SK-N-SH treated with all-trans-retinoic acid at 6 μM for 48 hours (cell line): ENCODE measurements at regions not wholly inside any gene's neighbourhood (a gene's known extent, or its start where the extent isn't known, plus 50 kb on each side); places are given as distances from the start of the nearest gene placed in this dataset.

Experiments
- ATAC-seq: fragments of 200-7000 bp; cut with Tn5 transposase; 3 replicates; pipeline ENCODE4 v1.9.1; 2020; ENCODE audit warnings: mild to moderate bottlenecking, moderate library complexity
- ARNTL ChIP-seq: fragments of 450-650 bp; formaldehyde crosslinking; IDR thresholded peaks from 2 replicates; pipeline ENCODE4 v1.5.0; 2020; ENCODE audit warnings: low read depth, mild to moderate bottlenecking, moderate library complexity, borderline replicate concordance
- BACH2 ChIP-seq: fragments of 250-450 bp; sonication (Bioruptor Pico); IDR thresholded peaks from 2 replicates; pipeline ENCODE4 v1.9.0; 2021; ENCODE audit warnings: mild to moderate bottlenecking, borderline replicate concordance
- CSDC2 ChIP-seq: fragments of 250-450 bp; sonication (Bioruptor Pico); IDR thresholded peaks from 2 replicates; pipeline ENCODE4 v1.5.0; 2020; ENCODE audit warnings: mild to moderate bottlenecking, moderate library complexity
- ESRRG ChIP-seq: fragments of 250-450 bp; sonication (Bioruptor Pico); IDR thresholded peaks from 2 replicates; pipeline ENCODE4 v1.6.1; 2021; ENCODE audit warnings: mild to moderate bottlenecking
- GLIS3 ChIP-seq: fragments of 250-450 bp; sonication (Bioruptor Pico); IDR thresholded peaks from 2 replicates; pipeline ENCODE4 v1.5.0; 2020; ENCODE audit warnings: mild to moderate bottlenecking, moderate library complexity
- ISL1 ChIP-seq: fragments of 250-450 bp; sonication (Bioruptor Pico); IDR thresholded peaks from 2 replicates; pipeline ENCODE4 v2.1.2; 2022; ENCODE audit warnings: mild to moderate bottlenecking, moderate library complexity
- OSR1 ChIP-seq: fragments of 250-450 bp; sonication (Bioruptor Pico); IDR thresholded peaks from 2 replicates; pipeline ENCODE4 v1.8.0; 2022; ENCODE audit warnings: moderate library complexity, mild to moderate bottlenecking, inconsistent platforms
- PATZ1 ChIP-seq: fragments of 250-450 bp; sonication (Bioruptor Pico); IDR thresholded peaks from 2 replicates; pipeline ENCODE4 v1.8.0; 2020; ENCODE audit warnings: mild to moderate bottlenecking, moderate library complexity, borderline replicate concordance
- RARB ChIP-seq: fragments of 250-450 bp; sonication (Bioruptor Pico); IDR thresholded peaks from 2 replicates; pipeline ENCODE4 v1.8.0; 2021; ENCODE audit warnings: mild to moderate bottlenecking, moderate library complexity
- SNAI2 ChIP-seq: fragments of 250-450 bp; sonication (Bioruptor Pico); IDR thresholded peaks from 2 replicates; pipeline ENCODE4 v1.5.0; 2020; ENCODE audit warnings: mild to moderate bottlenecking, moderate library complexity
- TCF4 ChIP-seq: fragments of 250-450 bp; sonication (Bioruptor Pico); IDR thresholded peaks from 2 replicates; pipeline ENCODE4 v1.8.0; 2021; ENCODE audit warnings: mild to moderate bottlenecking, moderate library complexity, borderline replicate concordance
- TOX ChIP-seq: fragments of 250-450 bp; sonication (Bioruptor Pico); IDR thresholded peaks from 2 replicates; pipeline ENCODE4 v1.8.0; 2021; ENCODE audit warnings: mild to moderate bottlenecking, moderate library complexity, borderline replicate concordance
- TSHZ2 ChIP-seq: fragments of 250-450 bp; sonication (Bioruptor Pico); IDR thresholded peaks from 2 replicates; pipeline ENCODE4 v1.5.0; 2020; ENCODE audit warnings: mild to moderate bottlenecking, moderate library complexity
- ZC3H10 ChIP-seq: fragments of 250-450 bp; sonication (Bioruptor Pico); IDR thresholded peaks from 2 replicates; pipeline ENCODE4 v1.5.1; 2021; ENCODE audit warnings: mild to moderate bottlenecking, moderate library complexity
- ZFP3 ChIP-seq: fragments of 250-450 bp; sonication (Bioruptor Pico); IDR thresholded peaks from 2 replicates; pipeline ENCODE4 v1.5.0; 2020; ENCODE audit warnings: mild to moderate bottlenecking, moderate library complexity
- ZFP30 ChIP-seq: fragments of 450-650 bp; formaldehyde crosslinking; IDR thresholded peaks from 2 replicates; pipeline ENCODE4 v1.5.0; 2022; ENCODE audit warnings: mild to moderate bottlenecking, moderate library complexity
- ZNF565 ChIP-seq: fragments of 450-650 bp; formaldehyde crosslinking; conservative IDR thresholded peaks from 2 replicates; pipeline ENCODE4 v1.5.0; 2020; ENCODE audit warnings: low read depth, mild to moderate bottlenecking, moderate library complexity
- ZNF70 ChIP-seq: fragments of 450-650 bp; formaldehyde crosslinking; IDR thresholded peaks from 2 replicates; pipeline ENCODE4 v1.5.0; 2020; ENCODE audit warnings: mild to moderate bottlenecking, moderate library complexity
- ZNF8 ChIP-seq: fragments of 450-650 bp; formaldehyde crosslinking; IDR thresholded peaks from 2 replicates; pipeline ENCODE4 v1.5.0; 2020; ENCODE audit warnings: mild to moderate bottlenecking, moderate library complexity
- TF ChIP-seq, protein P1 (sequence below): fragments of 250-450 bp; sonication (Bioruptor Pico); IDR thresholded peaks from 2 replicates; pipeline ENCODE4 v1.5.1; 2020; ENCODE audit warnings: low read depth, mild to moderate bottlenecking, moderate library complexity
- TF ChIP-seq, protein P2 (sequence below): fragments of 250-450 bp; sonication (Bioruptor Pico); IDR thresholded peaks from 2 replicates; pipeline ENCODE4 v1.8.0; 2021; ENCODE audit warnings: low read depth, mild to moderate bottlenecking, moderate library complexity, borderline replicate concordance

DNA sequence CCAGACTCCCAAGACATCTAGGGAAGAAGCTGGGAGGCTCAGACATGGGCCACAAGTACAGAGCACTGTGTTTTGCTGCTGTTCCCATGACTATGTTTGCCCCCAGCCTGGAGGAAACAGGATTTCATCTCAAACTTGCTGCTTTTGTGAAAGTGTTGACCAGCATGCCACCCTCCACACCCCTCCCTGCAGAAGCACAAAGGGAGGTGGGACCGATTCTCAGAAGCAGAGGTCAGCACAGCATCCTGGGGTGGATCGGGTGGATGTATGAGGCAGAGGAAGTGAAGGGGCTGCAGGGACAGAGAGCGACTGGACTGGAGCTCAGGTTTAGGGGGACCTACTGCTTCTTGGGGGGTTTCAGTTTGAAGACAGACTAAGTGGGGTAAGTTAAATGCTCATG is 209.2 kb downstream of the ZNF516 start:
- no peak for TF ChIP-seq ISL1
- TF ChIP-seq GLIS3: no peak
- TF ChIP-seq ESRRG (CRISPR knock-in tag): no peak
- TF ChIP-seq ZNF8 (CRISPR knock-in tag): no peak
- no peak for TF ChIP-seq TSHZ2
- no peak for TF ChIP-seq OSR1
- TF ChIP-seq SNAI2 (CRISPR knock-in tag): no peak
- no peak for TF ChIP-seq BACH2 (CRISPR knock-in tag)
- no peak for TF ChIP-seq ZNF565 (CRISPR knock-in tag)
- TF ChIP-seq ZFP3 (CRISPR knock-in tag): no peak
- no peak for TF ChIP-seq ZNF70
- no peak for ATAC-seq

GRCh38 chr18:76281565-76281964 is 213.5 kb downstream of the ZNF516 start:
- no peak for ATAC-seq
- TF ChIP-seq OSR1 (no peak), ZNF565 (CRISPR knock-in tag) (no peak), ZC3H10 (CRISPR knock-in tag) (no peak), ESRRG (CRISPR knock-in tag) (no peak), ARNTL (no peak), SNAI2 (CRISPR knock-in tag) (no peak), ZFP3 (CRISPR knock-in tag) (no peak)
- TF ChIP-seq, protein P1, sequence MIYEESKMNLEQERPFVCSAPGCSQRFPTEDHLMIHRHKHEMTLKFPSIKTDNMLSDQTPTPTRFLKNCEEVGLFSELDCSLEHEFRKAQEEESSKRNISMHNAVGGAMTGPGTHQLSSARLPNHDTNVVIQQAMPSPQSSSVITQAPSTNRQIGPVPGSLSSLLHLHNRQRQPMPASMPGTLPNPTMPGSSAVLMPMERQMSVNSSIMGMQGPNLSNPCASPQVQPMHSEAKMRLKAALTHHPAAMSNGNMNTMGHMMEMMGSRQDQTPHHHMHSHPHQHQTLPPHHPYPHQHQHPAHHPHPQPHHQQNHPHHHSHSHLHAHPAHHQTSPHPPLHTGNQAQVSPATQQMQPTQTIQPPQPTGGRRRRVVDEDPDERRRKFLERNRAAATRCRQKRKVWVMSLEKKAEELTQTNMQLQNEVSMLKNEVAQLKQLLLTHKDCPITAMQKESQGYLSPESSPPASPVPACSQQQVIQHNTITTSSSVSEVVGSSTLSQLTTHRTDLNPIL (CRISPR knock-in tag): no peak

GRCh38 chr18:76277801-76278200 is 217.2 kb downstream of the ZNF516 start:
- TF ChIP-seq GLIS3: no peak
- no peak for TF ChIP-seq ZFP30 (CRISPR knock-in tag)
- no peak for TF ChIP-seq ESRRG (CRISPR knock-in tag)
- ATAC-seq: no peak

GRCh38 chr18:76275727-76276313 is 219.2 kb downstream of the ZNF516 start:
- TF ChIP-seq CSDC2 (CRISPR knock-in tag) (no peak), TCF4 (CRISPR knock-in tag) (no peak), ESRRG (CRISPR knock-in tag) (no peak), OSR1 (no peak), RARB (CRISPR knock-in tag) (no peak), TOX (CRISPR knock-in tag) (no peak), ZFP30 (CRISPR knock-in tag) (no peak), ZNF8 (CRISPR knock-in tag) (no peak), ISL1 (no peak), GLIS3 (no peak), PATZ1 (CRISPR knock-in tag) (no peak), BACH2 (CRISPR knock-in tag) (no peak), ARNTL (no peak), ZFP3 (CRISPR knock-in tag) (no peak)
- TF ChIP-seq, protein P1 (CRISPR knock-in tag): no peak
- TF ChIP-seq, protein P2, sequence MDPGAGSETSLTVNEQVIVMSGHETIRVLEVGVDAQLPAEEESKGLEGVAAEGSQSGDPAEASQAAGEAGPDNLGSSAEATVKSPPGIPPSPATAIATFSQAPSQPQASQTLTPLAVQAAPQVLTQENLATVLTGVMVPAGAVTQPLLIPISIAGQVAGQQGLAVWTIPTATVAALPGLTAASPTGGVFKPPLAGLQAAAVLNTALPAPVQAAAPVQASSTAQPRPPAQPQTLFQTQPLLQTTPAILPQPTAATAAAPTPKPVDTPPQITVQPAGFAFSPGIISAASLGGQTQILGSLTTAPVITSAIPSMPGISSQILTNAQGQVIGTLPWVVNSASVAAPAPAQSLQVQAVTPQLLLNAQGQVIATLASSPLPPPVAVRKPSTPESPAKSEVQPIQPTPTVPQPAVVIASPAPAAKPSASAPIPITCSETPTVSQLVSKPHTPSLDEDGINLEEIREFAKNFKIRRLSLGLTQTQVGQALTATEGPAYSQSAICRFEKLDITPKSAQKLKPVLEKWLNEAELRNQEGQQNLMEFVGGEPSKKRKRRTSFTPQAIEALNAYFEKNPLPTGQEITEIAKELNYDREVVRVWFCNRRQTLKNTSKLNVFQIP (CRISPR knock-in tag): no peak
- ATAC-seq: no peak
